ENCODE measurements at regions not wholly inside any gene's neighbourhood (a gene's known extent, or its start where the extent isn't known, plus 50 kb on each side); places are given as distances from the start of the nearest gene placed in this dataset.

- Mint-ChIP-seq H3K4me1 (peaks cover 45% of the 10 kb centered on the region), H3K9me3 (peaks cover 12% of the 10 kb centered on the region), H3K27me3 (ENCODE audit: low read depth, poor library complexity) (no peaks in the 10 kb centered on the region), H3K27ac (peak overlapping the region; percentile 95), H3K4me3 (no peak overlapping the region), H3K36me3 (ENCODE audit: low read depth) (peaks cover 16% of the 10 kb centered on the region)
- TF ChIP-seq CTCF (IDR thresholded peaks at IDR 0.05): no peak
- DNase-seq: no peak
Observed at GRCh38 chr12:91274916-91275315, 92.3 kb upstream of the DCN start.

GRCh38 chr12:91273560-91273959, 90.9 kb upstream of the DCN start:
- Mint-ChIP-seq H3K27me3 (ENCODE audit: low read depth, poor library complexity) (no peaks in the 10 kb centered on the region), H3K4me3 (no peak overlapping the region), H3K27ac (peak overlapping the region; percentile 73), H3K36me3 (ENCODE audit: low read depth) (peaks cover 16% of the 10 kb centered on the region), H3K4me1 (peaks cover 58% of the 10 kb centered on the region), H3K9me3 (peaks cover 12% of the 10 kb centered on the region)
- TF ChIP-seq CTCF (IDR thresholded peaks at IDR 0.05): no peak
- no peak for DNase-seq

- no peak overlapping the region for H3K27ac Mint-ChIP-seq
- no peaks in the 10 kb centered on the region for H3K27me3 Mint-ChIP-seq (ENCODE audit: low read depth, poor library complexity)
- TF ChIP-seq CTCF (IDR thresholded peaks at IDR 0.05): no peak
- H3K4me3 Mint-ChIP-seq: peak overlapping the region; percentile 13
- peaks cover 59% of the 10 kb centered on the region for H3K4me1 Mint-ChIP-seq
- DNase-seq: no peak
- peaks cover 12% of the 10 kb centered on the region for H3K9me3 Mint-ChIP-seq
- H3K36me3 Mint-ChIP-seq (ENCODE audit: low read depth): peaks cover 16% of the 10 kb centered on the region
Observed at GRCh38 chr12:91272461-91273063, 89.9 kb upstream of the DCN start.

GRCh38 chr12:91271185-91271584, 88.6 kb upstream of the DCN start:
- Mint-ChIP-seq H3K27me3 (ENCODE audit: low read depth, poor library complexity) (no peaks in the 10 kb centered on the region), H3K36me3 (ENCODE audit: low read depth) (peaks cover 16% of the 10 kb centered on the region), H3K4me1 (peaks cover 53% of the 10 kb centered on the region), H3K9me3 (peaks cover 12% of the 10 kb centered on the region), H3K27ac (no peak overlapping the region), H3K4me3 (no peak overlapping the region)
- DNase-seq: no peak
- TF ChIP-seq CTCF (IDR thresholded peaks at IDR 0.05): no peak

GRCh38 chr12:91267039-91267438, 84.4 kb upstream of the DCN start:
- TF ChIP-seq CTCF (IDR thresholded peaks at IDR 0.05): no peak
- peaks cover 8% of the 10 kb centered on the region for H3K9me3 Mint-ChIP-seq
- H3K4me3 Mint-ChIP-seq: no peak overlapping the region
- peaks cover 29% of the 10 kb centered on the region for H3K4me1 Mint-ChIP-seq
- no peak for DNase-seq
- no peak overlapping the region for H3K27ac Mint-ChIP-seq
- peaks cover 10% of the 10 kb centered on the region for H3K36me3 Mint-ChIP-seq (ENCODE audit: low read depth)
- H3K27me3 Mint-ChIP-seq (ENCODE audit: low read depth, poor library complexity): peaks cover 2% of the 10 kb centered on the region

GRCh38 chr12:91264178-91264577, 81.6 kb upstream of the DCN start:
- Mint-ChIP-seq H3K9me3 (no peaks in the 10 kb centered on the region), H3K27ac (no peak overlapping the region), H3K4me1 (peaks cover 13% of the 10 kb centered on the region), H3K27me3 (ENCODE audit: low read depth, poor library complexity) (peaks cover 2% of the 10 kb centered on the region), H3K4me3 (no peak overlapping the region), H3K36me3 (ENCODE audit: low read depth) (no peaks in the 10 kb centered on the region)
- no peak for DNase-seq
- no peak for TF ChIP-seq CTCF (IDR thresholded peaks at IDR 0.05)

Measured in nephron progenitor cell (in vitro differentiated cells).